Activated CD4-positive, alpha-beta T cell treated with anti-CD3 and anti-CD28 coated beads for 36 hours (primary cell): ENCODE measurements at regions not wholly inside any gene's neighbourhood (a gene's known extent, or its start where the extent isn't known, plus 50 kb on each side); places are given as distances from the start of the nearest gene placed in this dataset.
A peak's percentile ranks its signal among the peaks of the same experiment; 100 is the strongest.

Experiments used
- ATAC-seq: fragments of 200-7000 bp; cut with Tn5 transposase; one replicate; pipeline ENCODE4 v1.10.0; 2021; ENCODE audit warnings: mild to moderate bottlenecking, moderate library complexity
- CTCF ChIA-PET: fragments of 350-600 bp; sonication (Branson Sonifier 250); formaldehyde crosslinking; loops from one replicate; lab custom pipeline; 2021; ENCODE audit warnings: antibody characterized with exemption; lab: Charles Lee
- POLR2A ChIA-PET: fragments of 350-600 bp; sonication (Branson Sonifier 250); formaldehyde crosslinking; loops from one replicate; lab custom pipeline; 2021; ENCODE audit warnings: antibody characterized with exemption, inconsistent platforms; lab: Charles Lee
- DNase-seq: peaks from one replicate; pipeline ENCODE4 v3.0.0-alpha.2; 2020
- H3K27ac Mint-ChIP-seq: one replicate; pipeline ENCODE4 v1.8.0; 2021; ENCODE audit warnings: mixed read lengths
- H3K27me3 Mint-ChIP-seq: one replicate; pipeline ENCODE4 v1.8.0; 2021; ENCODE audit warnings: mixed read lengths
- H3K36me3 Mint-ChIP-seq: one replicate; pipeline ENCODE4 v1.8.0; 2021; ENCODE audit warnings: low read depth, mixed read lengths
- H3K4me1 Mint-ChIP-seq: one replicate; pipeline ENCODE4 v1.8.0; 2021; ENCODE audit warnings: mixed read lengths
- H3K4me3 Mint-ChIP-seq: one replicate; pipeline ENCODE4 v1.8.0; 2021; ENCODE audit warnings: mild to moderate bottlenecking, moderate library complexity, mixed read lengths
- H3K9me3 Mint-ChIP-seq: one replicate; pipeline ENCODE4 v1.8.0; 2021; ENCODE audit warnings: low read depth, mixed read lengths
- intact Hi-C, 2 experiments: fragments of 100-400 bp; cut with DNase I in 1 of 2; cut with micrococcal nuclease in 1 of 2; formaldehyde crosslinking; loops; one replicate each; pipeline versions ENCODE4 v1.14.2 to v1.15.1; 2022 to 2024; cut with DNase I, micrococcal nuclease

DNA sequence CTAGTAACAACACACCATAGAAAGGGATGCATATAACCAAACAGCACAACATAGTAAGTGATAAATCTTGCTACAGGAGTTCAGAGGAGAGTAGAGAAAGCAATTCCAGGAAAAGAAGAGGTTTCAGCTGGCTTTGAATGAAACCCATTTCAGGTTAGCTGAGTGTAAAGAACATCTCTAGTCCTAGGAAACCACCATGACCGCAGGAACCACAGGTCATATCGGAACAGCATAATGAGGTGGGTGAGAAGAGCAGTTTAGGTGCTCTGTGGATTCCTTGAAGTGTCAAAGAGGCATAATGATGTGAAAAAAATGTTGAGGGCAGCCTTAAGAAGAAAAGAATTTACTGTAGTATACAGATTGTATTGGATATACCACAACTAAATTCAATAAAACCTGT is 507.5 kb downstream of the MTRR start:
- peaks cover 3% of the 10 kb centered on the region for H3K9me3 Mint-ChIP-seq
- intact Hi-C loops, result no loop called here
- no peaks in the 10 kb centered on the region for H3K36me3 Mint-ChIP-seq
- no peak overlapping the region for H3K4me3 Mint-ChIP-seq
- DNase-seq (peak; percentile 24), ATAC-seq (no peak)
- no peaks in the 10 kb centered on the region for H3K27me3 Mint-ChIP-seq
- CTCF ChIA-PET, result no interaction called here
- POLR2A ChIA-PET, result no interaction called here
- H3K4me1 Mint-ChIP-seq, result no peaks in the 10 kb centered on the region
- no peak overlapping the region for H3K27ac Mint-ChIP-seq

DNA sequence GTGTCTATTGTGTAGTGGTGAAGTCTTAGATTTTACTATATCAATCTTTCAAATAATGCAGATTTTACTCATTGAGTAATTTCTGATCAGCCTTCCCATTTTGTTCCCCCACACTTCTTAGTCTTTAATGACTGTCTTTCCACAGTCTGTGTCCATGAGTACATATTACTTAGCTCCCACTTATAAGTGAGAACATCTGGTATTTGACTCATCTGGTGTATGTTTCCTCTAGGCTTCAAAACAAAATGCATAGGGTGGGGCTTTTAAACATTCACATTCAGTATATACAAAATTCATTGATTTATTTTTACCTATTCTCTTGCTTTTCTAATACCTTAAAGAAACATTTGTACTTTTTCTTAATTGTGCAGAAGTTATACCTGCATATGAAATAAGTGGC is 513.0 kb downstream of the MTRR start:
- intact Hi-C loops, result no loop called here

DNA sequence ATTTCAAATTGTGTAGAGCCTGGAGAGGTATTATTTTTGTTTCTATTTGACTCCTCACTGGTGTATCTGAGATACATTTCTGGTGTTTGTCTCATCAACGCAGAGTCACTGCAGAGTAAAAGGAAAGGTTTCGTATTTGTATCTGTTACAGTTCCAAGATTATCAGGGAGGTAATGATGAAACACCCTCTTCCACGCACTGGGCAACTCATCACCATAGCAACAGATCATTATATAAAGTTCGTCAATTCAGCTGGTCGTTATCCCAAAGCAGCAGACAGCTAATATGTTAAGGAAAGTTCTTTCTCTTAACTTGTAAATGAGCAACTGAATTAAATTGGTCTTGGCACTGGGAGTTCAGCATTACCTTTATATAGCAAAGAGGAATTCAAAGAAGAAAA is 513.5 kb downstream of the MTRR start:
- CTCF ChIA-PET, result no interaction called here
- H3K27me3 Mint-ChIP-seq, result no peaks in the 10 kb centered on the region
- H3K4me1 Mint-ChIP-seq, result no peaks in the 10 kb centered on the region
- ATAC-seq (no peak), DNase-seq (no peak)
- no peak overlapping the region for H3K27ac Mint-ChIP-seq
- peaks cover 2% of the 10 kb centered on the region for H3K9me3 Mint-ChIP-seq
- POLR2A ChIA-PET, result no interaction called here
- intact Hi-C loops, result no loop called here
- H3K36me3 Mint-ChIP-seq, result no peaks in the 10 kb centered on the region
- no peak overlapping the region for H3K4me3 Mint-ChIP-seq

More for the DNA sequence above, 513.0 kb downstream of the MTRR start:
- H3K27me3 Mint-ChIP-seq, result no peaks in the 10 kb centered on the region
- DNase-seq (no peak), ATAC-seq (no peak)
- CTCF ChIA-PET, result no interaction called here
- H3K36me3 Mint-ChIP-seq, result no peaks in the 10 kb centered on the region
- H3K4me3 Mint-ChIP-seq, result no peak overlapping the region
- POLR2A ChIA-PET, result no interaction called here
- H3K4me1 Mint-ChIP-seq, result no peaks in the 10 kb centered on the region
- H3K9me3 Mint-ChIP-seq, result peaks cover 2% of the 10 kb centered on the region
- no peak overlapping the region for H3K27ac Mint-ChIP-seq

DNA sequence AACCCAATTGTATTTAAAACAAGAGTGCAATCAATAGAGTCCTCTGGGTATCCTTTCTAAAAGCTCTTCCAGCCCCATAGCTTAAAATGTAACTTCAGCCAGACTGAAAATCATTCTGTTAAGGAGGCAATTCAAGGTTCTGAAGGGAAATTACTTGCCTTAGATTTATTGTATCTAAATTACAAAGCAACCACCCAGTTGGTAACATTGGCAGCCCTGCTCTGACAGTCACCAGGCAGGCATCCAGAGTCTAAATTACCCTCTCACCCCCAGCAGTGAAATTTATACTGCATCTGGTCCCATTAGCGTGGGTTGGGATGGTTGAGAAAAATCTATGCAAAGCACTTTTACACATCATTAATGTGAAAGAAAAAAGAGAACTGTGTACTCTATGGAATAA is 514.7 kb downstream of the MTRR start:
- POLR2A ChIA-PET, result no interaction called here
- H3K27ac Mint-ChIP-seq, result no peak overlapping the region
- intact Hi-C loops, result no loop called here
- no peaks in the 10 kb centered on the region for H3K36me3 Mint-ChIP-seq
- no peak for ATAC-seq
- H3K27me3 Mint-ChIP-seq, result no peaks in the 10 kb centered on the region
- peaks cover 2% of the 10 kb centered on the region for H3K9me3 Mint-ChIP-seq
- H3K4me3 Mint-ChIP-seq, result no peak overlapping the region
- DNase-seq, result no peak
- CTCF ChIA-PET, result interaction anchor here (0.5 kb wide), 1 partner anchor 342 kb away, joined by 3 read pairs; no protein-coding TSS in a partner anchor
- H3K4me1 Mint-ChIP-seq, result no peaks in the 10 kb centered on the region

DNA sequence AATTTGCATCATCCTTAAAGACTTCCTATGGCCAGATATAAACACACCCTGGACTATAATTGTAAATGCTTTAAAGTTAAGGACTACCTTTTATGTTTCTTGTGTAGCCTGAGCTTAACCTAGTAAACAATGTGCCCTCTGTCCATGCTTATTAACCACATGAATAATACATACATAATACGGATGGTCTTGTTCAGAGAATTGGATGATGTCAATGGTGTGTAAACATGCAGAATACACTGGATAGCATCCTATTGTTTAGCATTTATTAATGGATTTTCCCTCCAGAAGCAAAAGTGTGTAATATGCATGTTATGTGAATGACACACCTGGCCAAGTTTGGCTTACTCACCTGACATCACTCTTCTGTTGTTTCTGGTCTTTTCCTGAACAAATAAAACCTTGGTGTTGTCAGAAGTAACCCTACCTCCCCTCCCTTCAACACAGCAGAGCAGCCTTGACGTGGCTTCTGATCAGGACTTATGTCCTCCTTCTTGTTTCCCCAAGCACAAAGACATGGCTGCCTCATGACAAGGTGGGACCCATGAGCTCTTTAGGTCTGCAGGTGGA is 517.9 kb downstream of the MTRR start:
- Mint-ChIP-seq H3K27me3 (no peaks in the 10 kb centered on the region), H3K4me1 (no peaks in the 10 kb centered on the region), H3K4me3 (no peak overlapping the region), H3K9me3 (peaks cover 4% of the 10 kb centered on the region), H3K27ac (no peak overlapping the region), H3K36me3 (no peaks in the 10 kb centered on the region)
- CTCF ChIA-PET, result interaction anchor here (0.6 kb wide), 1 partner anchor 1136 kb away, joined by 3 read pairs; no protein-coding TSS in a partner anchor
- ATAC-seq (no peak), DNase-seq (no peak)
- intact Hi-C loops, result no loop called here
- POLR2A ChIA-PET, result no interaction called here

DNA sequence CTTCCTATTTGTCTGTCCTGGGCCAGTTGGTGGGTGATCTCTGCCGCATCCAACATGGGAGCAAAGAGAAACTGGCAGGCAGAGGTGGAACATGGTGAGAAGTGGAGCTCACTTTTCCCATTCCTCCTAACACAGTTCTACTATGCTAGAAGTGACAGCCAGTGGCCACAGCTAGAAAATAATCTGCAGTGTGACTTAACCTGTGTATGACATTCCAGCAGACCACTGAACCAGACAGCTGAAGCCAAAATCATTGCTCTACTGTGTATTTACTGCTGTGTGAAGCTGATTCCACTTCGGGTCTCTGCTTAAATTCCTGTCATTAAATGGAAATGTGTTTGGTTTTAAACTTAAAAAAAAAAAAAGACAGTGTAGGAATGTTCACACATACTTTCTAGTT is 523.0 kb downstream of the MTRR start:
- POLR2A ChIA-PET, result no interaction called here
- Mint-ChIP-seq H3K36me3 (no peaks in the 10 kb centered on the region), H3K9me3 (peaks cover 2% of the 10 kb centered on the region), H3K27me3 (no peaks in the 10 kb centered on the region), H3K4me3 (no peak overlapping the region), H3K4me1 (no peaks in the 10 kb centered on the region), H3K27ac (no peak overlapping the region)
- intact Hi-C loops, result no loop called here
- no peak for ATAC-seq
- CTCF ChIA-PET, result interaction anchor here (0.6 kb wide), 1 partner anchor 267 kb away, joined by 3 read pairs; no protein-coding TSS in a partner anchor
- no peak for DNase-seq

DNA sequence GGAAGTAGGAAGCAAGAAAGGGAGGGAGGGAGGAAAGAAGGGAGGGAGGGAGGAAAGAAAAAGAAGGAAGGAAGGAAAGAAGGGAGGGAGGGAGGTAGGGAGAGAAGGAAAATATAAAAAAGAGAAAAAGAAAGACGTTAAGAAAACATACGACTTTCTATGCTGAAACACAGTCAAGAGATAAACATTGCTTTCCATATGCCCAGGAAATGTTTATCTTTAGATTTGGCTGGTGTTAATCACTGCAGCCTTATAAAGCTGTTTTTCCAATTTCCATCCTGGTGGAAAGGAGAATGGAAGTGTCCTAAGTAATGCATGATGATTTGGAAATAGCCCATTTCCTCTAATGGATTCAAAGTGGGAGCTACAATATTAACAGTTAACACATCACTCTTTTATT is 524.3 kb downstream of the MTRR start:
- intact Hi-C loops, result no loop called here

DNA sequence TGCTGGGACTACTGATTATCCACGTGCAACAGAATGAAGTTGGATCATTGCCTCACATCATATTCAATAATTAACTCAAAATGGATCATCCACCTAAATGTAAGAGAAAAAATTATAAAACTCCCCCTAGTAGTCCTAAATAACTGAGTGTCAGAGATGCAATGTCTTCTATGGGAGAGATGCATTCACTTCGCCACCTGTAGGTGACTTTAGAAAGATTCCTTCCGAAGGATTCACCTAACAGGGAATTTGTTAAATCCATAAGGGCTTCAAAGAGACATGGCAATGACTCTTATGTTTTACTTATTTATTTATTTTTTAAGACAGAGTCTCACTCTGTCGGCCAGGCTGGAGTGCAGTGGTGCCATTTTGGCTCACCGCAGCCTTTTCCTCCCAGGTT is 526.0 kb downstream of the MTRR start:
- Mint-ChIP-seq H3K27ac (no peak overlapping the region), H3K4me3 (no peak overlapping the region), H3K27me3 (no peaks in the 10 kb centered on the region), H3K4me1 (no peaks in the 10 kb centered on the region), H3K9me3 (no peaks in the 10 kb centered on the region), H3K36me3 (no peaks in the 10 kb centered on the region)
- no peak for DNase-seq
- no peak for ATAC-seq
- intact Hi-C loops, result no loop called here
- POLR2A ChIA-PET, result no interaction called here
- CTCF ChIA-PET, result no interaction called here

More for the DNA sequence above, 524.3 kb downstream of the MTRR start:
- H3K9me3 Mint-ChIP-seq, result peaks cover 2% of the 10 kb centered on the region
- ATAC-seq (no peak), DNase-seq (no peak)
- H3K4me1 Mint-ChIP-seq, result no peaks in the 10 kb centered on the region
- H3K4me3 Mint-ChIP-seq, result no peak overlapping the region
- H3K27ac Mint-ChIP-seq, result no peak overlapping the region
- H3K36me3 Mint-ChIP-seq, result no peaks in the 10 kb centered on the region
- CTCF ChIA-PET, result no interaction called here
- POLR2A ChIA-PET, result no interaction called here
- H3K27me3 Mint-ChIP-seq, result no peaks in the 10 kb centered on the region

DNA sequence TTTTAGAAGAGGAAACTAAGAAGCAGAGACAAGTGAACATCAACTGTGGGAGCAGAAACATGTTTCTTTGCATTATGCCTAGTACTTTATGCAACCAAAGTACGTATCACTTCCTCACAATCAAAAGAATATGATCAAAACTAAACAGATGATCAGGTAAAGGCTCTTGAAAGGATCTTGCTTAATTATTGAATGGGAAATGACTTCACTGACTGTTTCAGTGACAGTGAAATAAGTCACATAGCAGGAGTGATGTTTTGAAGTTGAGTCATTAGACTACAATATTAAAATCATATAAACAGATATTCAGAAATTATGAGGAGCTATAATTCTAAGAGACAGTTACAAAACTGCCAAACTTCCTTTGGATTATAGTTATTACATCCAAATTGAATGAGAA is 527.3 kb downstream of the MTRR start:
- no peak overlapping the region for H3K4me3 Mint-ChIP-seq
- POLR2A ChIA-PET, result no interaction called here
- CTCF ChIA-PET, result interaction anchor here (0.6 kb wide), 2 partner anchors 102 to 122 kb away, joined by 3 read pairs; no protein-coding TSS in a partner anchor

DNA sequence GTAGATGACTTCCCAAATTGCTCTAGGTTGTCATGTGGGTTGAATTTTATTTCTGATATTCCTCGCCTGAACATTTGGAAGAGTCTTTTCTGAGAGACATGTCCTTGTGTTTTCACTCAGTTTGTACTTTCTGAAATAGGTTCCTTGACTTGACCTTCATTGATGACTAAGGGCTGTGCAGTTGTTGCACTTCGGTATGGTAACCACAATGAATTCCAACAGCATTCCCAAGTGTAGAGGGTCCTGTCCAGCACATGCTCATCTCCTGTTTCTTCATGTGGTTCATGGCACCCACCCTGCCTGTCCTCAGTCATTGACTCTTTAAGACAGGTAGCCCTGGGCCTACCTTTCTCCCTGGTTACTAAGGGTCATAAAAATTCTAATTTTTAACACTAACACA is 527.8 kb downstream of the MTRR start:
- Mint-ChIP-seq H3K9me3 (no peaks in the 10 kb centered on the region), H3K4me3 (no peak overlapping the region), H3K27me3 (no peaks in the 10 kb centered on the region), H3K36me3 (no peaks in the 10 kb centered on the region), H3K27ac (no peak overlapping the region), H3K4me1 (no peaks in the 10 kb centered on the region)
- ATAC-seq, result no peak
- intact Hi-C loops, result no loop called here
- ChIA-PET POLR2A (no interaction called here), CTCF (interaction anchor here (0.6 kb wide), 1 partner anchor 101 kb away, joined by 3 read pairs; no protein-coding TSS in a partner anchor)
- no peak for DNase-seq

More for the DNA sequence above, 527.3 kb downstream of the MTRR start:
- intact Hi-C loops, result no loop called here
- ATAC-seq (no peak), DNase-seq (no peak)
- no peaks in the 10 kb centered on the region for H3K4me1 Mint-ChIP-seq
- no peak overlapping the region for H3K27ac Mint-ChIP-seq
- H3K9me3 Mint-ChIP-seq, result no peaks in the 10 kb centered on the region
- no peaks in the 10 kb centered on the region for H3K36me3 Mint-ChIP-seq
- no peaks in the 10 kb centered on the region for H3K27me3 Mint-ChIP-seq

DNA sequence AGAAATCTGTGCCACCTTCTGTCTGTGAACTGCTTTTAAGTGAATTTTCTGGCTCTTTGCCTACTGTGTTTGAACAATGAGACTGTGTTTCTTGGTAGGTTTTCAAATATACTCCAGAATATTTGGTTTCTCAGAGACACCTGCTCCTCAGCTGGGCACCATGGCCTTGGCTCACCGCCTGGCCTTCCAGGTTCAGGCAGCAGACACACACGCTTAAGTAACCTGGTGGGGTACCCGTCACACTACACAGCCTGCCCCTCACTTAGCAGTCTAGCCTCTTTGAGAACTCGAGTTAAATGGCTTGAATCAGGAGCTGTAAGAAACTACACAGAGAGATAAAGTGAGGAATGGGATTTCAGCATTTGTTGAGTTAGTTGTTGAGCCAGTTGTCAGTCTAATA is 530.5 kb downstream of the MTRR start:
- ATAC-seq (no peak), DNase-seq (no peak)
- H3K4me1 Mint-ChIP-seq, result no peaks in the 10 kb centered on the region
- CTCF ChIA-PET, result no interaction called here
- intact Hi-C loops, result no loop called here
- H3K27ac Mint-ChIP-seq, result no peak overlapping the region
- no peaks in the 10 kb centered on the region for H3K9me3 Mint-ChIP-seq
- H3K36me3 Mint-ChIP-seq, result no peaks in the 10 kb centered on the region
- POLR2A ChIA-PET, result no interaction called here
- H3K4me3 Mint-ChIP-seq, result no peak overlapping the region
- H3K27me3 Mint-ChIP-seq, result no peaks in the 10 kb centered on the region

DNA sequence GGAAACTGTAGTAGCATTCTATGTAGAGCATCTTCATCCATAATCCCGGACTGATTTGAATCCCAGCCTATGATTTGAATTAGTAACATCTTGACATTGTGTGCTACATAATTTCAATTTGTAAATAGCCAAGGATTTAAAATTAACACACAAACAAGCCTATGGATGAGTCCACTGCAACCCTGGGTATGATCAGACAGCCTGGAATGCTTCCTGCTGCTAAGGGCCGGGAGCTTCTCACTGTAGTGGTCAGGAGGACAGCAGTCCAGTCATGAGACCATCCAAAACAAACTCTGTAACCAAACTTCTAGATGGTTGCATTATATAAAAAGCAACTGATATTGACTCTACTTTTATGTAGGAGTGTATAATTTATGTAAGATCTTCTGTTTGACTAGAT is 539.3 kb downstream of the MTRR start:
- intact Hi-C loops, result no loop called here
- Mint-ChIP-seq H3K36me3 (no peaks in the 10 kb centered on the region), H3K4me3 (no peak overlapping the region), H3K9me3 (no peaks in the 10 kb centered on the region), H3K27ac (no peak overlapping the region), H3K4me1 (no peaks in the 10 kb centered on the region), H3K27me3 (no peaks in the 10 kb centered on the region)
- POLR2A ChIA-PET, result no interaction called here
- no peak for ATAC-seq
- DNase-seq, result no peak
- CTCF ChIA-PET, result interaction anchor here (0.7 kb wide), 1 partner anchor 162 kb away, joined by 3 read pairs; no protein-coding TSS in a partner anchor
